ENCODE measurements at regions not wholly inside any gene's neighbourhood (a gene's known extent, or its start where the extent isn't known, plus 50 kb on each side); places are given as distances from the start of the nearest gene placed in this dataset.

GRCh38 chr18:78140294-78140693 is 839.3 kb upstream of the SALL3 start:
- no peaks in the 10 kb centered on the region for H3K36me3 Mint-ChIP-seq (ENCODE audit: low read depth)
- H3K9me3 ChIP-seq (ENCODE audit: control insufficient read depth, low read length, poor library complexity, severe bottlenecking) = no peaks in the 10 kb centered on the region
- no peak for ATAC-seq
- H3K27me3 Mint-ChIP-seq = peaks cover 17% of the 10 kb centered on the region
- DNase-seq = no peak
- no peak overlapping the region for H3K27ac Mint-ChIP-seq
- no peak overlapping the region for H3K4me3 Mint-ChIP-seq
- H3K4me1 Mint-ChIP-seq = no peaks in the 10 kb centered on the region

- ATAC-seq (no peak), DNase-seq (no peak)
- H3K9me3 ChIP-seq (ENCODE audit: control insufficient read depth, low read length, poor library complexity, severe bottlenecking) = no peaks in the 10 kb centered on the region
- Mint-ChIP-seq H3K4me1 (no peaks in the 10 kb centered on the region), H3K4me3 (no peak overlapping the region), H3K27me3 (peaks cover 6% of the 10 kb centered on the region), H3K36me3 (ENCODE audit: low read depth) (no peaks in the 10 kb centered on the region), H3K27ac (no peak overlapping the region)
Observed at GRCh38 chr18:78144669-78145068, 834.9 kb upstream of the SALL3 start.

- H3K9me3 ChIP-seq (ENCODE audit: control insufficient read depth, low read length, poor library complexity, severe bottlenecking) = no peaks in the 10 kb centered on the region
- DNase-seq (no peak), ATAC-seq (no peak)
- Mint-ChIP-seq H3K36me3 (ENCODE audit: low read depth) (no peaks in the 10 kb centered on the region), H3K27me3 (peaks cover 6% of the 10 kb centered on the region), H3K4me1 (no peaks in the 10 kb centered on the region), H3K27ac (no peak overlapping the region), H3K4me3 (no peak overlapping the region)
Observed at GRCh38 chr18:78145096-78145495, 834.5 kb upstream of the SALL3 start.

GRCh38 chr18:78146136-78147085 is 833.2 kb upstream of the SALL3 start:
- no peaks in the 10 kb centered on the region for H3K36me3 Mint-ChIP-seq (ENCODE audit: low read depth)
- no peak overlapping the region for H3K27ac Mint-ChIP-seq

GRCh38 chr18:78150590-78150989 is 829.0 kb upstream of the SALL3 start:
- Mint-ChIP-seq H3K4me3 (no peak overlapping the region), H3K27ac (no peak overlapping the region), H3K36me3 (ENCODE audit: low read depth) (no peaks in the 10 kb centered on the region), H3K4me1 (no peaks in the 10 kb centered on the region), H3K27me3 (peaks cover under 1% of the 10 kb centered on the region)
- H3K9me3 ChIP-seq (ENCODE audit: control insufficient read depth, low read length, poor library complexity, severe bottlenecking) = no peaks in the 10 kb centered on the region
- DNase-seq (no peak), ATAC-seq (no peak)

More at GRCh38 chr18:78146136-78147085, 833.2 kb upstream of the SALL3 start:
- ATAC-seq (no peak), DNase-seq (no peak)
- Mint-ChIP-seq H3K4me3 (no peak overlapping the region), H3K27me3 (peaks cover 6% of the 10 kb centered on the region), H3K4me1 (no peaks in the 10 kb centered on the region)
- H3K9me3 ChIP-seq (ENCODE audit: control insufficient read depth, low read length, poor library complexity, severe bottlenecking) = no peaks in the 10 kb centered on the region

- H3K9me3 ChIP-seq (ENCODE audit: control insufficient read depth, low read length, poor library complexity, severe bottlenecking) = no peaks in the 10 kb centered on the region
- Mint-ChIP-seq H3K27ac (no peak overlapping the region), H3K4me1 (no peaks in the 10 kb centered on the region), H3K4me3 (no peak overlapping the region), H3K27me3 (no peaks in the 10 kb centered on the region), H3K36me3 (ENCODE audit: low read depth) (no peaks in the 10 kb centered on the region)
- DNase-seq (no peak), ATAC-seq (no peak)
Observed at GRCh38 chr18:78151234-78151633, 828.4 kb upstream of the SALL3 start.

GRCh38 chr18:78151948-78152725 is 827.5 kb upstream of the SALL3 start:
- Mint-ChIP-seq H3K4me1 (no peaks in the 10 kb centered on the region), H3K27me3 (no peaks in the 10 kb centered on the region), H3K4me3 (no peak overlapping the region), H3K27ac (no peak overlapping the region), H3K36me3 (ENCODE audit: low read depth) (no peaks in the 10 kb centered on the region)
- no peaks in the 10 kb centered on the region for H3K9me3 ChIP-seq (ENCODE audit: control insufficient read depth, low read length, poor library complexity, severe bottlenecking)
- ATAC-seq (no peak), DNase-seq (no peak)

- no peaks in the 10 kb centered on the region for H3K9me3 ChIP-seq (ENCODE audit: control insufficient read depth, low read length, poor library complexity, severe bottlenecking)
- no peaks in the 10 kb centered on the region for H3K27me3 Mint-ChIP-seq
- H3K36me3 Mint-ChIP-seq (ENCODE audit: low read depth) = no peaks in the 10 kb centered on the region
- ATAC-seq (no peak), DNase-seq (no peak)
- no peak overlapping the region for H3K4me3 Mint-ChIP-seq
- no peak overlapping the region for H3K27ac Mint-ChIP-seq
- no peaks in the 10 kb centered on the region for H3K4me1 Mint-ChIP-seq
Observed at GRCh38 chr18:78153362-78153761, 826.3 kb upstream of the SALL3 start.

- Mint-ChIP-seq H3K27ac (no peak overlapping the region), H3K4me3 (no peak overlapping the region), H3K4me1 (no peaks in the 10 kb centered on the region), H3K36me3 (ENCODE audit: low read depth) (no peaks in the 10 kb centered on the region), H3K27me3 (no peaks in the 10 kb centered on the region)
- H3K9me3 ChIP-seq (ENCODE audit: control insufficient read depth, low read length, poor library complexity, severe bottlenecking) = no peaks in the 10 kb centered on the region
- no peak for DNase-seq
- ATAC-seq = no peak
Observed at GRCh38 chr18:78154444-78154843, 825.2 kb upstream of the SALL3 start.

- no peaks in the 10 kb centered on the region for H3K4me1 Mint-ChIP-seq
- H3K9me3 ChIP-seq (ENCODE audit: control insufficient read depth, low read length, poor library complexity, severe bottlenecking) = no peaks in the 10 kb centered on the region
- H3K27me3 Mint-ChIP-seq = no peaks in the 10 kb centered on the region
- no peak overlapping the region for H3K27ac Mint-ChIP-seq
- no peaks in the 10 kb centered on the region for H3K36me3 Mint-ChIP-seq (ENCODE audit: low read depth)
- H3K4me3 Mint-ChIP-seq = no peak overlapping the region
- DNase-seq = no peak
- no peak for ATAC-seq
Observed at GRCh38 chr18:78154853-78155252, 824.8 kb upstream of the SALL3 start.

GRCh38 chr18:78156466-78156865 is 823.2 kb upstream of the SALL3 start:
- ATAC-seq (no peak), DNase-seq (no peak)
- H3K9me3 ChIP-seq (ENCODE audit: control insufficient read depth, low read length, poor library complexity, severe bottlenecking) = no peaks in the 10 kb centered on the region
- Mint-ChIP-seq H3K36me3 (ENCODE audit: low read depth) (no peaks in the 10 kb centered on the region), H3K27me3 (no peaks in the 10 kb centered on the region), H3K27ac (no peak overlapping the region), H3K4me1 (no peaks in the 10 kb centered on the region), H3K4me3 (no peak overlapping the region)

- H3K9me3 ChIP-seq (ENCODE audit: control insufficient read depth, low read length, poor library complexity, severe bottlenecking) = no peaks in the 10 kb centered on the region
- no peaks in the 10 kb centered on the region for H3K4me1 Mint-ChIP-seq
- ATAC-seq = no peak
- H3K36me3 Mint-ChIP-seq (ENCODE audit: low read depth) = no peaks in the 10 kb centered on the region
- DNase-seq = no peak
- no peaks in the 10 kb centered on the region for H3K27me3 Mint-ChIP-seq
- no peak overlapping the region for H3K27ac Mint-ChIP-seq
- H3K4me3 Mint-ChIP-seq = no peak overlapping the region
Observed at GRCh38 chr18:78158943-78159342, 820.7 kb upstream of the SALL3 start.

GRCh38 chr18:78159397-78159796 is 820.2 kb upstream of the SALL3 start:
- no peak overlapping the region for H3K27ac Mint-ChIP-seq
- ATAC-seq = no peak
- no peaks in the 10 kb centered on the region for H3K4me1 Mint-ChIP-seq
- no peaks in the 10 kb centered on the region for H3K36me3 Mint-ChIP-seq (ENCODE audit: low read depth)
- H3K9me3 ChIP-seq (ENCODE audit: control insufficient read depth, low read length, poor library complexity, severe bottlenecking) = no peaks in the 10 kb centered on the region
- no peak overlapping the region for H3K4me3 Mint-ChIP-seq
- no peaks in the 10 kb centered on the region for H3K27me3 Mint-ChIP-seq
- DNase-seq = no peak

All from T-helper 17 cell (primary cell).